HG03066 (cell line): ENCODE measurements at regions not wholly inside any gene's neighbourhood (a gene's known extent, or its start where the extent isn't known, plus 50 kb on each side); places are given as distances from the start of the nearest gene placed in this dataset.
A peak's percentile ranks its signal among the peaks of the same experiment; 100 is the strongest.

Source experiments
- ATAC-seq: cut with Tn5 transposase; IDR thresholded peaks from one replicate; pipeline ENCODE4 v1.9.1; 2021; ENCODE audit warnings: low read depth; ENCODE audit not compliant: unreplicated experiment

DNA sequence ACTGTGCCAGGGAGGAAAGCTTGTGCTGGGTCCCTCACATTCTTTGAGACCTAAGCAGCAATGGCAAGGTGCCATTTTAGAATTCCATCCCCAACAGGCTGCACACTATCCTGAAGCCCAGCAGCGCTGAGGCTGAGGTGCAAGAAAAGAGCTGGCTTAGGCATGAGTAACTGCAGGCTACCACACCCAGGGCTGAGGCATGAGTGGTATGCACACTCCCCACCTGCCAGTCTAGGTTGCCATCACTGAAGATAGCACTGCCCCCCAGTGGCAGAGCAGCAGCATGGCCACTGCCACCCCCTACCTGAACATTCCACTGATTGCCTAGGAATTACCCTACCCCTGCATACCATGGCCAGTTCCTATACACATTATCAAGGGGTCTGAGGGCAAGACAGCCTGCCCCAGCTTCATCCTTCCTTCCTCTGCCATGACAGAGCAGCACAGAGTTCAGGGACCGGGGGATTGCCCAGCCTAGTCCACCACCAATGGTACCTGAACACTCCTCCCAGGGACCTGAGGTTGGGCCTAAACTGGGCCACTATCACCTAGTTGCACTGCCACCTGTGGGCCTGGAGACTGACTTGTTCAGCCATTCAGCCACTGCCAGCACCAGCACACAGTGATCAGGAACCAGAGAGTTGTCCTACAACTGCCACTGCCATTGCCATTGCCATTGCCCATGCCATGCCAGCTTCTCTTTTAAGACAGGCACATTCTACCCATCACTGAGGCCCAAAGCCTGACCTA lies 129.8 kb downstream of the SATB1 start:
- peak; percentile 96 for ATAC-seq

GRCh38 chr3:18290157-18290556 lies 135.0 kb downstream of the SATB1 start:
- ATAC-seq, result no peak

DNA sequence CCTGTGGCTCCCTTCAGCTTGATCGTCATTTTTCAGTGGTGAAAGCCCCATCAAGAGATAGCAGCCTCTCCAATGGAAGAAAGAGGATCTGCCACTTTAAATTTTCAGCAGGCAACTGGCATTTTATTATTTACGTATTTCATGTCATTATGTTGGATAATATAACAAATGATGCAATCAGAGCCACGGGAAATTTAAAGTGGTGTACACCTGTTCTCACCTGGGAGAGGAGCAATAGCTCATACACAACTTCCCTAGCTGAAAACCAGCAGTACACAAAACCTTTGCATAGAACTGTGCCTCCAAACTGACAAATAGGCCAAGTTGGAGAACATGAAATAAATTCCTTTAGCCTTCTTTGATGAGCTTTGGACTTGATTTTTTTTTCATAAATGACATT lies 136.9 kb downstream of the SATB1 start:
- ATAC-seq, result no peak

DNA sequence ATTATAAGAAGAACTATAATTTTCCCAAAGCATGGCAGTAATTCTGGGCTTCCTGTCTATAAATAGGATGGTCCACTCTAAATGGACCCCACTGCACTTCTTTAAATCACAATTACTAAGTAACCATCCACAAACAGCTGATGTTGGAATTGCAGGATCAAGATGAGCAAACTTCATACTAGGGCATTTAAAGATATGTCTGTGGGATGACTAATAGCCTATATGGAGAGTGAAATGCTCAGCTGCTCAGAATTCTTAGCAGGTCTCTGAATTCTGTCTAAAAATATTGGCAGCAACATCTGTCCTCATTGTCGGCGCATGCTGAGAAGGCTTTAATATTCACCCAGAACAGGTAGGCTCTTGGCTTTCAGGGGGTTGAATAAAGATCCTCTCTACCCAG lies 140.4 kb downstream of the SATB1 start:
- ATAC-seq, result no peak

DNA sequence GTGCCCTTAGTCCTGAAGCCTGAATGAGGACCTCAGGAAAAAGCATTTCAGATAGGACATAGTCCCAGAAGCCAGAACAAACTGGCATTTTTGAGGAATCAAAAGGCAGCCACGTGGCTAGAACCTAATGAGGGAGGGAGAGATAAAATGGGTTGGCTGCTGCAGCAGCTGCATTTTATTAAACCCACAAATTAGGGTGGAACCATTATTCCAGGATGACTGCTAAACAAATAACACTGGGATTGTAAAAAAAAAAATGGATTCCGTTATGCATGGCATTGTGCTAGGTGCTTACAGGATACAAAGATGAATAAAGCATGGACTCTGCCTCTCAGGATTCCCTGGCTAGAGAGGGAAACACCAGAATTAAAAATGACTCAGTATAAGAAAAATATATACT lies 141.5 kb downstream of the SATB1 start:
- ATAC-seq, result no peak

- no peak for ATAC-seq
Measured at GRCh38 chr3:18282507-18282906, 142.6 kb downstream of the SATB1 start.

DNA sequence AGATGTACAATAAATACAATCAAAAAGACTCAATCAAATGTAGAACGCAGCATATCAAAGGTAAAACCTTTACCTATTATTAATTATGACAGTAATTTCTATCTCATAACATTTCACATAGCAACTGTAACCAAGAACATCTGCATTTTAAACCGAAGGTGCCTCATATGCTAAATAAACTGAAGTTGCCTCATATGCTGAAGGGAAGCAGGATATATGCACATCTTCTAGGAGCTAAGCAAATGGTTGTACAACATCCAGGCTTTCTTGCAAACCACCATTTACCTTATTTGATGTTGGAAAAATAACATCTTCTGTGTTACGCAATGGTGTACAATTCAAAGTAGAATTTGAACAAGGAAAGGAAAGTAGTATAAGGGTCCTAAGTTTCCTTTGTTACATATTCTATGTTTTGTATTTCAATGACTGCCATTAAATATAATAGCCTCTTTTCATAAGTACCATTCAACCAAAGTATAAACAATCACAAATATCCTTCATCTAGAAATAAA lies 145.9 kb downstream of the SATB1 start:
- no peak for ATAC-seq

DNA sequence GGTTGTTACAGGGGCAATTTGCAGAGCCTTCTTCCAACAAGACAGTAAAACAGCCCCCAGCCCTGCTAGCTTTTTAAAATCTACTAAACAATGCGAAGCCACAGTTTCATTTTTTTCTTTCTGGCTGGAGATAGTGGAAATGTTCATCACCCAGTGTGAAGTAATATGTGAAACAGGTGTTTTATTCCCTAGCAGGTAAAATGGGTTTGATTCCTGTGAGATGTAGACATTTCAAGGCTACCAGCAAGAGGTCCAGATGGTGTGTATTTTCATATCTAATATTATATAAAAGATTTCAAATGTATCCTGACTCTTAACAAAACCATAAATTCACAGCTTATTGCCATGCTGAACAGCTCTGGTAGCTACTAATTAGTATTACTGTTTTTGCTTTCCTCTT lies 160.3 kb downstream of the SATB1 start:
- ATAC-seq, result no peak

DNA sequence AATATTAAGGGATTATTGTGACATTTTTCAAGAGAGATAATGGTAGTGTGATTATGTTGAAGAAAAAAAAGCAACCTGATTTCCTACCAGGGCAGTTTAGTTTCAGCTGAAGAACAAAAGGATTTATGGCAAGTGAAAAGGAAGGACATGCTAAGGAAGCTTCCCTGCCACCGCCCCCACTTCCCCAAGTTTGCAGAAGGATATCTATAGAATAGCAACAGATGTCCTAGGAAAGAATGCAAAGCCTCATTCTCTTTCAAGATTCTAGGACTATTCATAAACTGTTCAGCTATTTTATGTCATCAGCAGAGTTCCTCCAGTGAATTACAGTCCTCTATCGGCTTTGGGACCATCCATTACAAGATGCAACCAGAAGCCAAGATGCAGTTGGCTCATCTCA lies 160.8 kb downstream of the SATB1 start:
- no peak for ATAC-seq

DNA sequence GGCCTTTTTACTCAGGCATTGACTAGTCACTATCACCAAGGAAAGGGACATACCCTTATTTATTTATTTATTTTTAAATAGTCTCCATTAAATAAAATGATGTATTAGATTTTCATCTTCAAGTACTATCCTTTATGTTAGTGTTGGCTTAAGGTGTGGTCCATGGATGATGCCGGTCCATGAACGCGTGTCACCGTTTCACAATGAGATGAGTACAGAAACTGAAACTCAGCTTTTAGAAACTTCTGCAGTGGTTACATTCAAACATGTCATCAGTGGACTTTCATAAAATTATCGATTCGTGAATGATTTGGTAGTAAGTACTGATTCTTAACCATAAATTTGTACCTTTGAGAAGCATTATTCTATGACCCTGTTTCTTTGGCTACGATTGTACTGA lies 166.6 kb downstream of the SATB1 start:
- ATAC-seq, result no peak

DNA sequence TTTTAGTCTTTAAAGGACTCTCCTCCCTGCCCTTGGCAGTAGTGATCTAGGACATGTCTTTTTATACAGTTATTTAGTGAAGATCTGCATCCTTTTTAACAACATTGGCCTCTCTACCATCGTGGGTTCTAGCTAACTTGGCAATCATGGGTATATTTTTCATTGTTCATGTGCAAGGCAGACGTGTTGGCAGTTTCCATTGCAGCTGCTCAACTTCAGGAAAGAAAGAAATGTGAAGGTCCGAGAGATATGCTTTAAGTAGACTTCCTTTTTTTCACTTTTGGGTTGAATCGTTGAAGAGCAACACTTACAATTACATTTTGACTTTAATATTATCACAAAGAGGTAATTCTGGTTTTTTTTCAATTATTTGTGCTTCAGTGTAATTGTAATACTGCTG lies 172.6 kb downstream of the SATB1 start:
- no peak for ATAC-seq

- no peak for ATAC-seq
Measured at GRCh38 chr3:18250991-18251390, 174.1 kb downstream of the SATB1 start.

GRCh38 chr3:18249126-18249525 lies 176.0 kb downstream of the SATB1 start:
- ATAC-seq, result no peak

- no peak for ATAC-seq
Measured at GRCh38 chr3:18247776-18248310, 177.3 kb downstream of the SATB1 start.

- ATAC-seq, result no peak
Measured at GRCh38 chr3:18247139-18247695, 177.9 kb downstream of the SATB1 start.

- no peak for ATAC-seq
Measured at GRCh38 chr3:18246336-18247060, 178.6 kb downstream of the SATB1 start.

DNA sequence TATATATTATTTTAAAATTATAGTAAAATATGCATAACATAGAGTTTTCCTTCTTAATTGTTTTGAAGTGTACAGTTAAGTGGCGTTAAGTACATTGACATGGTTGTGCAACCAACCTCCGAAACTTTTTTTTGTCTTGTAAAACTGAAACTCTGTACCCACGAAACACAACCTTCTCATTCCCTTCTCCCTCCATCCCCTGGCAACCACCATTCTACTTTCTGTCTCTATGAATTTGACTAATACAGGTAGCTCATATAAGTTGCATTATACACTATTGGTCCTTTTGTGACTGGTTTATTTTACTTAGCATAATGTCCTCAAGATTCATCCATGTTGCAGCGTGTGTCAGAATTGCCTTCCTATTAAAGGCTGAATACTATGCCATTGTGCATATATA lies 179.4 kb downstream of the SATB1 start:
- no peak for ATAC-seq

GRCh38 chr3:18241837-18242236 lies 183.3 kb downstream of the SATB1 start:
- ATAC-seq, result no peak

DNA sequence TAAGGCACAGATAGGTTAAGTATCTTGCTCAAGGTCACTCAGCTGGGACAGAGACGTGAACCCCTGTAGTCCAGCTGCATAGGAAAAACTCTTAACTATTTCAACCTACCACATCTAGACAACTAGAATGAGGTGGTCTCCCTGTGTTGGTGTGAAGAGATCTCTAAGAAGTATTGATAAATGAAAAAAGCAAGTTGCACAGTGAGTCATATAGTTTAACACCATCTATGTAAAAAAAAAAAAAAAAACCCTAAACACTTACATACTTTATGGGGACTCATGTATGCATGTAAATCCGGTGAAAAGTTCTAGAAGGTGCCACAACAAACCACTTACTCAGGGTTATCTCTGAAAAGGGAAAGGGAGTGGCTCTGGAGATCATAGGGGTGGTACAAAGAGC lies 185.5 kb downstream of the SATB1 start:
- ATAC-seq, result no peak

DNA sequence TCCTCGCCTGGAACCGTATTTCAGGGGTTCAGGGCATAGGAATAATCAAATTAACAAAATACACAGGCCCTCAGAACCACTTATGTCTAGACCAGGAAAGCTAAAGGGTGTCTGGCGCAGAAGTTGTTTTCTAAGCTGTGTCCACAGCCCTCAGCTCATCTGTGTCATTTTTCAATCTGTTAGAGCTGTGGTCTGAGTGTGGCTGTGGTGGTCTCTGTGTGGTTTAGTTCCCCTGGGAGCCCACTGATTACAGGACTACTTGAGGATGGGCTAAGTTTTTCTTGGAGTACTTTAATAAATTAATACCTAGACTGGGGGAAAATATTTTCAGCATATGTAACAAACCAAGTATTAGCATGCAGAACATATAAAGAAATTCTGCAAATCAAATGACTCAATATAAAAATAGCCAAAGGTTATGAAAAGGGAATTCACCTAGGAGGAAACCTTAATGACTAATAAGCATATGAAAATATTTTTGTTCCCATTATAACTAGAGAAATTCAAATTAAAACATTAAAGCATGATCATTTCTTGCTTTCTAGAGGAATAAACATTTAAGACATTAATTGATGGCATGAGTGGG lies 186.3 kb downstream of the SATB1 start:
- no peak for ATAC-seq

DNA sequence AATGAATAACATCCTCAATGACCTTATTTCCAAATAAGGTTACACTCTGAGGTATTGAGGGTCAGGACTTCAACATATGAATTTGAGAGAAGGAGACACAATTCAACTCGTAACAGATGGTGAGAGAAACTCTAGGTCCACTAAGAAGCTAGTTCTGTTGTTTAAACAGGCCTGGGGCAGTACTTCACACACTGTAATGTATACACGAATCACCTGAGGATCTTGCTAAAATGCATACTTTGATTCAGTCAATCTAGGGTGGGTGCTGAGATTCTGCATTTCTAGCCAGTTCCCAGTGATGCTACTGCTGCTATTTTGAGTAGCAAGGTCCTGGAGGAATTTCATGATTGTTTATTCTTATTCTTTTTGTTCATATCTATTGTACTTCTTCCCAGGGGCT lies 186.8 kb downstream of the SATB1 start:
- no peak for ATAC-seq
